CD14-positive monocyte (primary cell): ENCODE measurements at regions not wholly inside any gene's neighbourhood (a gene's known extent, or its start where the extent isn't known, plus 50 kb on each side); places are given as distances from the start of the nearest gene placed in this dataset.

Source experiments
- DNase-seq, 3 donors: peaks; one replicate each; pipeline ENCODE4 v3.0.0-alpha.2; 2011 to 2022
- H2AFZ ChIP-seq: 2 replicates; pipeline ENCODE4 v1.6.0; 2012; ENCODE audit warnings: mild to moderate bottlenecking, low read depth, low read length, inconsistent platforms; ENCODE audit not compliant: insufficient read depth, poor library complexity, severe bottlenecking
- H3K27ac ChIP-seq, 2 donors: 1 replicate in 1 of 2; 2 replicates in 1 of 2; pipeline ENCODE4 v1.5.1; 2012 to 2013; ENCODE audit warnings: low read length in 2 of 2, control low read depth in 1 of 2, inconsistent platforms in 1 of 2, low read depth in 1 of 2, mild to moderate bottlenecking in 1 of 2
- H3K27me3 ChIP-seq, 2 donors: one replicate each; pipeline versions ENCODE4 v1.6.0 to v1.6.1; 2011 to 2013; ENCODE audit warnings: low read length in 2 of 2; ENCODE audit not compliant: control insufficient read depth in 2 of 2, insufficient read depth in 2 of 2
- H3K36me3 ChIP-seq, 2 donors: replicated peaks in 1 of 2; 1 replicate in 1 of 2; 2 replicates in 1 of 2; pipeline versions ENCODE4 v1.5.1 to v1.6.1; 2012 to 2013; ENCODE audit warnings: low read length in 2 of 2, control low read depth in 1 of 2, inconsistent platforms in 1 of 2, mild to moderate bottlenecking in 1 of 2; ENCODE audit not compliant: insufficient read depth in 2 of 2, control insufficient read depth in 1 of 2
- H3K4me1 ChIP-seq, 2 donors: 1 replicate in 1 of 2; 2 replicates in 1 of 2; pipeline versions ENCODE4 v1.5.1 to v1.6.1; 2012 to 2013; ENCODE audit warnings: low read length in 2 of 2, control low read depth in 1 of 2, inconsistent platforms in 1 of 2, mild to moderate bottlenecking in 1 of 2, moderate library complexity in 1 of 2; ENCODE audit not compliant: insufficient read depth in 2 of 2, control insufficient read depth in 1 of 2
- H3K4me2 ChIP-seq: replicated peaks from 2 replicates; pipeline ENCODE3; 2012; ENCODE audit warnings: low read length, moderate library complexity, mild to moderate bottlenecking; ENCODE audit not compliant: poor library complexity, severe bottlenecking; ENCODE audit errors: extremely low read depth
- H3K4me3 ChIP-seq, 3 experiments: fragments of 200-600 bp in 1 of 3; sonication (generic) in 1 of 3; replicated peaks in 1 of 3; 1 replicate in 2 of 3; 2 replicates in 1 of 3; pipeline ENCODE4 v1.5.1; 2011 to 2013; ENCODE audit warnings: low read length in 3 of 3, mild to moderate bottlenecking in 3 of 3, control low read depth in 2 of 3, low read depth in 2 of 3, inconsistent platforms in 1 of 3, moderate library complexity in 1 of 3
- H3K79me2 ChIP-seq: 2 replicates; pipeline ENCODE4 v1.6.0; 2012; ENCODE audit warnings: mild to moderate bottlenecking, control low read depth, inconsistent platforms, low read length, moderate library complexity; ENCODE audit not compliant: insufficient read depth
- H3K9ac ChIP-seq: 2 replicates; pipeline ENCODE4 v1.6.0; 2017; ENCODE audit warnings: low read length, mild to moderate bottlenecking; ENCODE audit not compliant: insufficient read depth, poor library complexity, severe bottlenecking
- H3K9me3 ChIP-seq, 2 donors: replicated peaks in 1 of 2; 1 replicate in 1 of 2; 2 replicates in 1 of 2; pipeline versions ENCODE4 v1.5.1 to v1.6.1; 2012 to 2013; ENCODE audit warnings: low read length in 2 of 2, control low read depth in 1 of 2; ENCODE audit not compliant: control insufficient read depth in 1 of 2, insufficient read depth in 1 of 2
- H4K20me1 ChIP-seq: 2 replicates; pipeline ENCODE4 v1.6.0; 2012; ENCODE audit warnings: mild to moderate bottlenecking, low read length, control low read depth, moderate library complexity; ENCODE audit not compliant: insufficient read depth
- H3K27ac Mint-ChIP-seq, 7 donors: one replicate each; pipeline ENCODE4 v1.8.0; 2020; ENCODE audit warnings: mild to moderate bottlenecking in 7 of 7, mixed read lengths in 7 of 7, moderate library complexity in 6 of 7, inconsistent platforms in 2 of 7
- H3K27me3 Mint-ChIP-seq, 3 donors: one replicate each; pipeline ENCODE4 v1.8.0; 2021 to 2022; ENCODE audit warnings: low read depth in 3 of 3, mild to moderate bottlenecking in 3 of 3, mixed read lengths in 3 of 3, moderate library complexity in 3 of 3, inconsistent platforms in 1 of 3
- H3K36me3 Mint-ChIP-seq, 2 donors: one replicate each; pipeline ENCODE4 v1.8.0; 2020; ENCODE audit warnings: mixed read lengths in 2 of 2, inconsistent platforms in 1 of 2, mild to moderate bottlenecking in 1 of 2
- H3K4me1 Mint-ChIP-seq: one replicate; pipeline ENCODE4 v1.8.0; 2020; ENCODE audit warnings: mild to moderate bottlenecking, mixed read lengths
- H3K4me3 Mint-ChIP-seq, 2 donors: one replicate each; pipeline ENCODE4 v1.8.0; 2020; ENCODE audit warnings: mild to moderate bottlenecking in 2 of 2, mixed read lengths in 2 of 2, moderate library complexity in 1 of 2
- H3K9me3 Mint-ChIP-seq, 7 donors: one replicate each; pipeline ENCODE4 v1.8.0; 2020 to 2022; ENCODE audit warnings: mixed read lengths in 7 of 7, mild to moderate bottlenecking in 6 of 7, moderate library complexity in 6 of 7, inconsistent platforms in 2 of 7
- CTCF ChIP-seq: fragments of 200-600 bp; IDR thresholded peaks from one replicate; pipeline ENCODE4 v1.8.0; 2022; ENCODE audit warnings: antibody characterized with exemption, mild to moderate bottlenecking
- WGBS: methylation state at CpG from one replicate; pipeline ENCODE4 v1.1.5; 2013; ENCODE audit warnings: missing lambda C conversion rate; ENCODE audit not compliant: insufficient coverage; 5-methylcytosine and 5-hydroxymethylcytosine counted together
- intact Hi-C, 2 donors: fragments of 100-400 bp; cut with micrococcal nuclease; formaldehyde crosslinking; loops; one replicate each; pipeline versions ENCODE4 v1.15.0 to v1.15.1; 2023

- no peak overlapping the region for H3K9ac ChIP-seq
- no peaks in the 10 kb centered on the region for H4K20me1 ChIP-seq
- Mint-ChIP-seq H3K27me3 (peaks cover 0 to 3% (median 1%) of the 10 kb centered on the region in 3 donors), H3K4me1 (no peaks in the 10 kb centered on the region), H3K9me3 (peaks cover 0 to 3% (median 0%) of the 10 kb centered on the region in 7 donors), H3K36me3 (no peaks in the 10 kb centered on the region), H3K27ac (no peak overlapping the region), H3K4me3 (no peak overlapping the region)
- H3K4me3 ChIP-seq, result no peak overlapping the region
- no peaks in the 10 kb centered on the region for H3K27me3 ChIP-seq
- no peaks in the 10 kb centered on the region for H3K36me3 ChIP-seq
- no peak overlapping the region for H2AFZ ChIP-seq
- TF ChIP-seq CTCF, result no peak
- intact Hi-C loops, result no loop called here
- H3K4me2 ChIP-seq, result no peak overlapping the region
- H3K9me3 ChIP-seq, result peaks cover 6 to 7% of the 10 kb centered on the region in 2 donors
- no peaks in the 10 kb centered on the region for H3K4me1 ChIP-seq
- H3K79me2 ChIP-seq, result no peaks in the 10 kb centered on the region
- no peak overlapping the region for H3K27ac ChIP-seq
- DNase-seq, result no peak
- no CpG with 5 or more reads among the region's 1 CpG for WGBS
Observed at GRCh38 chr15:35768949-35769348, 223.0 kb upstream of the DPH6 start.

GRCh38 chr15:35769656-35770055 lies 223.7 kb upstream of the DPH6 start:
- H3K9ac ChIP-seq, result no peak overlapping the region
- no peak overlapping the region for H3K4me2 ChIP-seq
- H2AFZ ChIP-seq, result no peak overlapping the region
- no peak overlapping the region for H3K27ac ChIP-seq
- no peak overlapping the region for H3K4me3 Mint-ChIP-seq
- peaks cover 0 to 3% (median 1%) of the 10 kb centered on the region in 3 donors for H3K27me3 Mint-ChIP-seq
- intact Hi-C loops, result no loop called here
- peaks cover 6 to 7% of the 10 kb centered on the region in 2 donors for H3K9me3 ChIP-seq
- no peak for TF ChIP-seq CTCF
- H3K4me3 ChIP-seq, result no peak overlapping the region
- no peak overlapping the region for H3K27ac Mint-ChIP-seq
- no peak for DNase-seq
- H3K4me1 Mint-ChIP-seq, result no peaks in the 10 kb centered on the region
- no peaks in the 10 kb centered on the region for H4K20me1 ChIP-seq
- H3K36me3 Mint-ChIP-seq, result no peaks in the 10 kb centered on the region
- H3K79me2 ChIP-seq, result no peaks in the 10 kb centered on the region
- no peaks in the 10 kb centered on the region for H3K4me1 ChIP-seq
- no peaks in the 10 kb centered on the region for H3K36me3 ChIP-seq
- H3K9me3 Mint-ChIP-seq, result peaks cover 0 to 3% (median 2%) of the 10 kb centered on the region in 7 donors
- no peaks in the 10 kb centered on the region for H3K27me3 ChIP-seq
- WGBS, result no CpG with 5 or more reads among the region's 2 CpGs
